Pancreas (tissue), 10 donors: ENCODE measurements at regions not wholly inside any gene's neighbourhood (a gene's known extent, or its start where the extent isn't known, plus 50 kb on each side); places are given as distances from the start of the nearest gene placed in this dataset.

Source experiments
- ATAC-seq, 4 donors: fragments of 200-7000 bp; cut with Tn5 transposase; one replicate each; pipeline versions ENCODE4 v1.8.0 to v1.9.1; 2020; ENCODE audit warnings: mild to moderate bottlenecking in 4 of 4, moderate library complexity in 4 of 4
- DNase-seq, 6 donors: peaks; one replicate each; pipeline ENCODE4 v3.0.0-alpha.2; 2020
- FAIRE-seq: peaks from 2 replicates; lab custom pipeline; 2012; peaks lifted over from hg19 to GRCh38; lab: Jason Lieb, UNC
- H3K27ac ChIP-seq, 4 donors: fragments of 200-600 bp; sonication (generic); 1 replicate in 3 of 4; 2 replicates in 1 of 4; pipeline versions ENCODE4 v1.5.0 to v1.8.0; 2020
- H3K27me3 ChIP-seq, 4 donors: fragments of 200-600 bp; one replicate each; pipeline ENCODE4 v1.8.0; 2021
- H3K36me3 ChIP-seq, 3 donors: fragments of 200-600 bp; sonication (generic) in 1 of 3; one replicate each; pipeline versions ENCODE4 v1.5.0 to v1.8.0; 2020 to 2021
- H3K4me1 ChIP-seq, 3 donors: fragments of 200-600 bp; one replicate each; pipeline ENCODE4 v1.8.0; 2021
- H3K4me3 ChIP-seq, 4 donors: fragments of 200-600 bp; sonication (generic) in 2 of 4; one replicate each; pipeline versions ENCODE4 v1.5.0 to v1.8.0; 2020 to 2021
- H3K9me3 ChIP-seq, 4 donors: fragments of 200-600 bp; one replicate each; pipeline ENCODE4 v1.8.0; 2021
- CTCF ChIP-seq, 4 donors: fragments of 200-600 bp; sonication (generic) in 3 of 4; IDR thresholded peaks; one replicate each; pipeline versions ENCODE4 v1.5.0 to v1.8.0; 2021; ENCODE audit warnings: antibody characterized with exemption in 4 of 4
- WGBS, 2 donors: extraction: QIAGEN DNeasy Blood & Tissue Kit; methylation state at CpG; one replicate each; pipeline ENCODE4 v1.1.7; 2013; 5-methylcytosine and 5-hydroxymethylcytosine counted together
- intact Hi-C, 3 donors: fragments of 100-400 bp; cut with DNase I; formaldehyde crosslinking; loops; one replicate each; pipeline versions ENCODE4 v1.11.1 to v1.14.2; 2022
- donor health status: healthy with polysubstance abuse.
- donor health status: DM: no; HTN: no; CAD: no; lungs with moderate emphysema.
- donor health status: DM: no; HTN: no; CAD: no.
- donor health status: control.
- donor health status: control.
- donor health status: Bipolar disorder and iron deficiency.
- donor health status: DM: yes; HTN: yes; CAD: no.
- donor health status: DM: no; HTN: no; CAD: no.
- donor health status: DM: no; HTN: no; CAD: no.
- donor health status: DM: yes; HTN: yes; CAD: no.

- no peak for FAIRE-seq
- ATAC-seq, result no peak
- TF ChIP-seq CTCF (IDR thresholded peaks at IDR 0.05), result no peak
- no peaks in the 10 kb centered on the region for H3K4me1 ChIP-seq
- no peaks in the 10 kb centered on the region for H3K27me3 ChIP-seq
- DNase-seq, result no peak
- WGBS, 2 donors, result 39 to 52% methylated on average over 4 of the region's 4 CpGs
- no peaks in the 10 kb centered on the region for H3K36me3 ChIP-seq
- no peak overlapping the region for H3K4me3 ChIP-seq
- no peaks in the 10 kb centered on the region for H3K9me3 ChIP-seq
- intact Hi-C loops, result no loop called here
- H3K27ac ChIP-seq, result no peak overlapping the region
Measured at GRCh38 chr4:33715841-33716395, 2528.4 kb downstream of the ARAP2 start.

GRCh38 chr4:33722254-33722653 lies 2522.1 kb downstream of the ARAP2 start:
- DNase-seq (no peak), FAIRE-seq (no peak), ATAC-seq (peak in 1 of 4 donors; percentile 26)
- WGBS, 2 donors, result 51 to 73% methylated on average over 2 of the region's 2 CpGs
- H3K27ac ChIP-seq, result no peak overlapping the region
- H3K4me1 ChIP-seq, result no peaks in the 10 kb centered on the region
- H3K9me3 ChIP-seq, result no peaks in the 10 kb centered on the region
- H3K4me3 ChIP-seq, result no peak overlapping the region
- intact Hi-C loops, result no loop called here
- TF ChIP-seq CTCF (IDR thresholded peaks at IDR 0.05), result no peak
- H3K36me3 ChIP-seq, result no peaks in the 10 kb centered on the region
- no peaks in the 10 kb centered on the region for H3K27me3 ChIP-seq

GRCh38 chr4:33722800-33723516 lies 2521.4 kb downstream of the ARAP2 start:
- WGBS, 2 donors, result 46 to 61% methylated on average over 7 of the region's 7 CpGs
- Histone ChIP-seq H3K9me3 (no peaks in the 10 kb centered on the region), H3K27me3 (no peaks in the 10 kb centered on the region), H3K4me1 (no peaks in the 10 kb centered on the region), H3K27ac (no peak overlapping the region), H3K4me3 (no peak overlapping the region), H3K36me3 (no peaks in the 10 kb centered on the region)
- DNase-seq, result no peak
- intact Hi-C loops, result no loop called here
- TF ChIP-seq CTCF (IDR thresholded peaks at IDR 0.05), result no peak
- no peak for FAIRE-seq
- ATAC-seq, result no peak

GRCh38 chr4:33724685-33725084 lies 2519.6 kb downstream of the ARAP2 start:
- intact Hi-C loops, result no loop called here
- WGBS, 2 donors, result 59 to 65% methylated on average over 3 of the region's 3 CpGs
- DNase-seq (no peak), FAIRE-seq (no peak), ATAC-seq (no peak)
- H3K27me3 ChIP-seq, result no peaks in the 10 kb centered on the region
- H3K36me3 ChIP-seq, result no peaks in the 10 kb centered on the region
- H3K4me3 ChIP-seq, result no peak overlapping the region
- H3K4me1 ChIP-seq, result no peaks in the 10 kb centered on the region
- no peak overlapping the region for H3K27ac ChIP-seq
- no peak for TF ChIP-seq CTCF (IDR thresholded peaks at IDR 0.05)
- H3K9me3 ChIP-seq, result no peaks in the 10 kb centered on the region

GRCh38 chr4:33725861-33726260 lies 2518.5 kb downstream of the ARAP2 start:
- no peak overlapping the region for H3K4me3 ChIP-seq
- no peak for FAIRE-seq
- intact Hi-C loops, result no loop called here
- ATAC-seq, result no peak
- H3K27ac ChIP-seq, result no peak overlapping the region
- no peaks in the 10 kb centered on the region for H3K36me3 ChIP-seq
- no peaks in the 10 kb centered on the region for H3K4me1 ChIP-seq
- 44 to 51% methylated on average over 2 of the region's 2 CpGs for WGBS, 2 donors
- no peaks in the 10 kb centered on the region for H3K27me3 ChIP-seq
- no peak for DNase-seq
- H3K9me3 ChIP-seq, result no peaks in the 10 kb centered on the region
- TF ChIP-seq CTCF (IDR thresholded peaks at IDR 0.05), result no peak
